GM12878 (cell line): ENCODE measurements at regions not wholly inside any gene's neighbourhood (a gene's known extent, or its start where the extent isn't known, plus 50 kb on each side); places are given as distances from the start of the nearest gene placed in this dataset.

Experiments
- ATAC-seq: fragments of 200-7000 bp; cut with Tn5 transposase; 3 replicates; pipeline ENCODE4 v1.9.1; 2020; ENCODE audit warnings: mild to moderate bottlenecking, moderate library complexity
- BruUV-seq: library from RNA; stranded (reverse); fragments of 400-500 nt; replicated peaks from 2 replicates; lab custom pipeline; 2021; lab: Mats Ljungman, UMichigan
- CTCF ChIA-PET: fragments of 300-600 bp; sonication (Branson Sonifier 250); formaldehyde crosslinking; extraction: SDS; loops from one replicate; lab custom pipeline; 2021; ENCODE audit warnings: inconsistent platforms; lab: Yijun Ruan, JAX
- POLR2A ChIA-PET: fragments of 350-600 bp; formaldehyde crosslinking; extraction: SDS; loops from one replicate; lab custom pipeline; 2021; ENCODE audit warnings: inconsistent platforms; lab: Charles Lee
- RAD21 ChIA-PET: fragments of 300-600 bp; sonication (Branson Sonifier 250); formaldehyde crosslinking; loops from one replicate; lab custom pipeline; 2023; ENCODE audit warnings: antibody characterized with exemption; ENCODE audit not compliant: unreplicated experiment; lab: Charles Lee
- SMC1A ChIA-PET: fragments of 300-600 bp; sonication (Branson Sonifier 250); formaldehyde crosslinking; loops from one replicate; lab custom pipeline; 2023; ENCODE audit not compliant: unreplicated experiment, uncharacterized antibody; lab: Charles Lee
- DNase-seq: peaks from one replicate; pipeline ENCODE4 v3.0.0-alpha.2; 2011; ENCODE audit warnings: low read depth, low spot score
- FAIRE-seq: peaks from 3 replicates; lab custom pipeline; 2011; peaks lifted over from hg19 to GRCh38; lab: Jason Lieb, UNC
- H2AFZ ChIP-seq: 2 replicates; pipeline ENCODE4 v1.6.0; 2011; ENCODE audit warnings: low read depth, low read length, control low read depth; ENCODE audit not compliant: control insufficient read depth
- H3K27ac ChIP-seq: 2 replicates; pipeline ENCODE4 v1.5.1; 2011; ENCODE audit warnings: control low read depth; ENCODE audit not compliant: control insufficient read depth, insufficient read depth
- H3K27me3 ChIP-seq, 2 experiments: replicated peaks in 1 of 2; 2 replicates each; pipeline versions ENCODE4 v1.6.0 to v1.6.1; 2011; ENCODE audit warnings: low read length in 1 of 2; ENCODE audit not compliant: control insufficient read depth in 2 of 2, insufficient read depth in 2 of 2
- H3K36me3 ChIP-seq, 2 experiments: 2 replicates each; pipeline ENCODE4 v1.5.1; 2011; ENCODE audit warnings: low read length in 1 of 2; ENCODE audit not compliant: control insufficient read depth in 2 of 2, insufficient read depth in 2 of 2
- H3K4me1 ChIP-seq: 2 replicates; pipeline ENCODE4 v1.6.1; 2011; ENCODE audit warnings: mild to moderate bottlenecking, low read length, moderate library complexity, mixed read lengths; ENCODE audit not compliant: control insufficient read depth, insufficient read depth
- H3K4me2 ChIP-seq: 2 replicates; pipeline ENCODE4 v1.6.0; 2011; ENCODE audit warnings: control low read depth; ENCODE audit not compliant: control insufficient read depth, insufficient read depth
- H3K4me3 ChIP-seq: fragments of 200-600 bp; sonication (generic); 2 replicates; pipeline ENCODE4 v1.5.1; 2016
- H3K79me2 ChIP-seq: 2 replicates; pipeline ENCODE4 v1.6.0; 2011; ENCODE audit warnings: low read length; ENCODE audit not compliant: control insufficient read depth, insufficient read depth
- H3K9ac ChIP-seq: 2 replicates; pipeline ENCODE4 v1.8.0; 2011; ENCODE audit warnings: low read length, control low read depth, mixed read lengths; ENCODE audit not compliant: control insufficient read depth, insufficient read depth
- H3K9me3 ChIP-seq: replicated peaks from 3 replicates; pipeline ENCODE4 v1.5.1; 2011; ENCODE audit warnings: mild to moderate bottlenecking, low read length; ENCODE audit not compliant: control insufficient read depth, insufficient read depth
- H4K20me1 ChIP-seq: 2 replicates; pipeline ENCODE4 v1.6.0; 2011; ENCODE audit not compliant: control insufficient read depth, insufficient read depth
- BCLAF1 ChIP-seq: fragments of 450-650 bp; IDR thresholded peaks from 2 replicates; pipeline ENCODE4 v1.6.1; 2017; ENCODE audit warnings: antibody characterized with exemption, mild to moderate bottlenecking, moderate library complexity
- CREM ChIP-seq: IDR thresholded peaks from 2 replicates; pipeline ENCODE4 v1.6.1; 2014; ENCODE audit warnings: antibody characterized with exemption, low read depth
- HDAC2 ChIP-seq: fragments of 200-600 bp; sonication (generic); IDR thresholded peaks from 2 replicates; pipeline ENCODE4 v1.6.1; 2017
- IKZF1 ChIP-seq: fragments of 450-650 bp; conservative IDR thresholded peaks from 2 replicates; pipeline ENCODE4 v1.6.1; 2017; ENCODE audit warnings: antibody characterized with exemption, mild to moderate bottlenecking
- KLF5 ChIP-seq: fragments of 450-650 bp; IDR thresholded peaks from 2 replicates; pipeline ENCODE4 v1.6.1; 2014; ENCODE audit warnings: mild to moderate bottlenecking; ENCODE audit not compliant: partially characterized antibody
- NFYB ChIP-seq: IDR thresholded peaks from 2 replicates; pipeline ENCODE4 v1.6.1; 2011; ENCODE audit warnings: low read depth, mild to moderate bottlenecking, low read length, improper control_type of control experiment, moderate library complexity; ENCODE audit not compliant: insufficient read depth
- RAD51 ChIP-seq: fragments of 450-650 bp; IDR thresholded peaks from 2 replicates; pipeline ENCODE4 v1.6.1; 2016; ENCODE audit warnings: moderate library complexity, mild to moderate bottlenecking, inconsistent platforms
- WGBS: methylation state at CpG from one replicate; pipeline ENCODE4 v1.1.6; 2016; ENCODE audit warnings: low lambda C conversion rate; ENCODE audit not compliant: insufficient replicate concordance, insufficient coverage; ENCODE audit errors: missing lambda C conversion rate; 5-methylcytosine and 5-hydroxymethylcytosine counted together
- in situ Hi-C: fragments of 300-500 bp; cut with MboI; formaldehyde crosslinking; loops from 9 replicates; pipeline ENCODE4 v1.14.3; 2018; ENCODE audit warnings: mixed read lengths
- intact Hi-C: fragments of 100-400 bp; cut with micrococcal nuclease; formaldehyde crosslinking; loops from one replicate; pipeline ENCODE4 v1.14.2; 2022; ENCODE audit not compliant: unreplicated experiment
- TF ChIP-seq, protein P1 (sequence below): IDR thresholded peaks from 2 replicates; pipeline ENCODE4 v1.6.1; 2011; ENCODE audit warnings: borderline replicate concordance, low read depth, mild to moderate bottlenecking, moderate library complexity, low read length; ENCODE audit not compliant: insufficient read depth, poor library complexity, severe bottlenecking

DNA sequence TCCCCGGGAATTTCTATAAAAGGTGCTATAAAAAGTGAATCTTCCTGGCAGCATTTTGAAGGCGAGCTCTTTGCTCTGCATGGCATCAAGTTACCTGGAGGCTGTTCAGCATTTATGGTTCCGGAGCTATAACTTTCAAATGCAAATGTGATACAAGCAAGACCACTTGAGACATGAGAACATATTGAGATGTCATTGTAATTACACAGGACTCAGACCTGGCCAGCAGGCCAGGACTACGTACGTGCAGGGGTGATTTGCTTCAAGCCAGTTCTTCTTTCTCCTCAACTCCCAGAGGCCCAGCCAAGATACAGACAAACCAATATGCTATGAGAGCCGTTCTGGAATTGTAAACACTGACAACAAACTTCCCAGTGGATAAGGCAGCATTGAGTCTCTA lies 227.4 kb upstream of the FAT3 start:
- WGBS: under 1% methylated on average over 6 of the region's 6 CpGs
- in situ Hi-C loops: no loop called here
- no peaks in the 10 kb centered on the region for H3K79me2 ChIP-seq
- no peak overlapping the region for H3K4me3 ChIP-seq
- no peaks in the 10 kb centered on the region for H3K27me3 ChIP-seq
- ATAC-seq: no peak
- no peak overlapping the region for H3K9ac ChIP-seq
- no TSS peak for BruUV-seq
- no peaks in the 10 kb centered on the region for H3K4me1 ChIP-seq
- H3K4me2 ChIP-seq: no peak overlapping the region
- no peak overlapping the region for H3K27ac ChIP-seq
- TF ChIP-seq, protein P1, sequence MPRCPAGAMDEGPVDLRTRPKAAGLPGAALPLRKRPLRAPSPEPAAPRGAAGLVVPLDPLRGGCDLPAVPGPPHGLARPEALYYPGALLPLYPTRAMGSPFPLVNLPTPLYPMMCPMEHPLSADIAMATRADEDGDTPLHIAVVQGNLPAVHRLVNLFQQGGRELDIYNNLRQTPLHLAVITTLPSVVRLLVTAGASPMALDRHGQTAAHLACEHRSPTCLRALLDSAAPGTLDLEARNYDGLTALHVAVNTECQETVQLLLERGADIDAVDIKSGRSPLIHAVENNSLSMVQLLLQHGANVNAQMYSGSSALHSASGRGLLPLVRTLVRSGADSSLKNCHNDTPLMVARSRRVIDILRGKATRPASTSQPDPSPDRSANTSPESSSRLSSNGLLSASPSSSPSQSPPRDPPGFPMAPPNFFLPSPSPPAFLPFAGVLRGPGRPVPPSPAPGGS: no peak
- TF ChIP-seq IKZF1 (no peak), BCLAF1 (no peak), HDAC2 (no peak), NFYB (no peak), CREM (no peak), KLF5 (no peak), RAD51 (no peak)
- TF ChIP-seq, all 136 proteins: peak for 0
- intact Hi-C loops: no loop called here
- H2AFZ ChIP-seq: no peak overlapping the region
- ChIA-PET RAD21 (no interaction called here), CTCF (no interaction called here), POLR2A (no interaction called here), SMC1A (no interaction called here)
- H4K20me1 ChIP-seq: no peaks in the 10 kb centered on the region
- no peaks in the 10 kb centered on the region for H3K36me3 ChIP-seq
- DNase-seq (no peak), FAIRE-seq (no peak)
- H3K9me3 ChIP-seq: no peaks in the 10 kb centered on the region
